Lower leg skin (tissue), 4 donors: ENCODE measurements at regions not wholly inside any gene's neighbourhood (a gene's known extent, or its start where the extent isn't known, plus 50 kb on each side); places are given as distances from the start of the nearest gene placed in this dataset.

Experiments used
- DNase-seq, 2 donors: peaks; one replicate each; pipeline ENCODE4 v3.0.0-alpha.2; 2019; ENCODE audit warnings: low spot score in 2 of 2
- H3K4me3 ChIP-seq: fragments of 200-600 bp; sonication (generic); 2 replicates; pipeline ENCODE4 v1.5.1; 2017; ENCODE audit warnings: mild to moderate bottlenecking, low read depth; ENCODE audit not compliant: poor library complexity, severe bottlenecking
- CTCF ChIP-seq, 3 donors: fragments of 450-650 bp; IDR thresholded peaks; one replicate each; pipeline ENCODE4 v1.5.1; 2016; ENCODE audit warnings: antibody characterized with exemption in 3 of 3, mild to moderate bottlenecking in 3 of 3, moderate library complexity in 2 of 3
- POLR2A ChIP-seq, 2 donors: fragments of 450-650 bp; IDR thresholded peaks; one replicate each; pipeline ENCODE4 v1.6.1; 2016 to 2017; ENCODE audit warnings: antibody characterized with exemption in 2 of 2, mild to moderate bottlenecking in 1 of 2, moderate library complexity in 1 of 2
- WGBS, 2 donors: methylation state at CpG; one replicate each; pipeline ENCODE4 v1.1.5; 2018; 5-methylcytosine and 5-hydroxymethylcytosine counted together
- intact Hi-C: fragments of 100-400 bp; cut with DNase I; formaldehyde crosslinking; loops from one replicate; pipeline ENCODE4 v1.15.0; 2023; ENCODE audit warnings: low total_unique reads

GRCh38 chr10:20508921-20509320 is 388.2 kb downstream of the NEBL start:
- H3K4me3 ChIP-seq: no peak overlapping the region
- DNase-seq: no peak
- TF ChIP-seq CTCF (IDR thresholded peaks at IDR 0.05) (no peak), POLR2A (IDR thresholded peaks at IDR 0.05) (no peak)
- intact Hi-C loops: no loop called here

GRCh38 chr10:20502903-20503585 is 394.1 kb downstream of the NEBL start:
- intact Hi-C loops: no loop called here
- TF ChIP-seq POLR2A (IDR thresholded peaks at IDR 0.05) (no peak), CTCF (IDR thresholded peaks at IDR 0.05) (no peak)
- no peak for DNase-seq
- WGBS, 2 donors: 82 to 86% methylated on average over 5 of the region's 5 CpGs
- H3K4me3 ChIP-seq: no peak overlapping the region

GRCh38 chr10:20494474-20494873 is 402.6 kb downstream of the NEBL start:
- no peak overlapping the region for H3K4me3 ChIP-seq
- no peak for DNase-seq
- WGBS, 2 donors: 57 to 70% methylated on average over 1 of the region's 1 CpG
- intact Hi-C loops: no loop called here
- TF ChIP-seq POLR2A (IDR thresholded peaks at IDR 0.05) (no peak), CTCF (IDR thresholded peaks at IDR 0.05) (no peak)

GRCh38 chr10:20492447-20492846 is 404.7 kb downstream of the NEBL start:
- intact Hi-C loops: no loop called here
- no peak overlapping the region for H3K4me3 ChIP-seq
- TF ChIP-seq CTCF (IDR thresholded peaks at IDR 0.05) (no peak), POLR2A (IDR thresholded peaks at IDR 0.05) (no peak)
- no peak for DNase-seq
- WGBS, 2 donors: 54 to 66% methylated on average over 2 of the region's 2 CpGs

GRCh38 chr10:20489961-20490360 is 407.1 kb downstream of the NEBL start:
- DNase-seq: no peak
- TF ChIP-seq CTCF (IDR thresholded peaks at IDR 0.05) (no peak), POLR2A (IDR thresholded peaks at IDR 0.05) (no peak)
- 90 to 99% methylated on average over 4 of the region's 4 CpGs for WGBS, 2 donors
- H3K4me3 ChIP-seq: no peak overlapping the region
- intact Hi-C loops: no loop called here

GRCh38 chr10:20486791-20487190 is 410.3 kb downstream of the NEBL start:
- H3K4me3 ChIP-seq: no peak overlapping the region
- no peak for TF ChIP-seq CTCF (IDR thresholded peaks at IDR 0.05)
- intact Hi-C loops: no loop called here
- 0 to 75% methylated on average over 1 of the region's 1 CpG for WGBS, 2 donors
- DNase-seq: no peak
